Neural cell (in vitro differentiated cells): ENCODE measurements at regions not wholly inside any gene's neighbourhood (a gene's known extent, or its start where the extent isn't known, plus 50 kb on each side); places are given as distances from the start of the nearest gene placed in this dataset.

Experiments
- H2AFZ ChIP-seq: fragments of 200-600, 300-800 bp; sonication (generic), shearing (Covaris generic); 2 replicates; pipeline ENCODE4 v1.6.0; 2014; ENCODE audit warnings: low read depth, mild to moderate bottlenecking, antibody characterized with exemption, low read length, moderate library complexity
- H3F3A ChIP-seq: fragments of 200-600 bp; shearing (Covaris generic); 2 replicates; pipeline ENCODE4 v1.6.1; 2016; ENCODE audit warnings: mild to moderate bottlenecking, moderate library complexity, mixed read lengths, antibody characterized with exemption, low read length; ENCODE audit not compliant: insufficient read depth, poor library complexity, severe bottlenecking
- H3K27ac ChIP-seq: fragments of 200-600, 300-800 bp; sonication (generic), shearing (Covaris generic); 2 replicates; pipeline ENCODE4 v1.5.1; 2014; ENCODE audit warnings: mild to moderate bottlenecking, low read length, moderate library complexity
- H3K27me3 ChIP-seq: fragments of 300-800, 200-600 bp; sonication (generic), shearing (Covaris generic); 2 replicates; pipeline ENCODE4 v1.6.0; 2014; ENCODE audit warnings: mild to moderate bottlenecking, low read depth, low read length, moderate library complexity; ENCODE audit not compliant: insufficient read depth
- H3K36me3 ChIP-seq: fragments of 300-800, 200-600 bp; sonication (generic), shearing (Covaris generic); 2 replicates; pipeline ENCODE4 v1.5.1; 2014; ENCODE audit warnings: mild to moderate bottlenecking, antibody characterized with exemption, low read length, moderate library complexity; ENCODE audit not compliant: insufficient read depth
- H3K4me2 ChIP-seq: fragments of 300-800, 200-600 bp; sonication (generic), shearing (Covaris generic); 2 replicates; pipeline ENCODE4 v1.6.0; 2014; ENCODE audit warnings: mild to moderate bottlenecking, low read length
- H3K4me3 ChIP-seq: fragments of 300-800, 200-600 bp; sonication (generic), shearing (Covaris generic); 2 replicates; pipeline ENCODE4 v1.5.1; 2014; ENCODE audit warnings: mild to moderate bottlenecking, low read length, moderate library complexity
- H3K79me2 ChIP-seq: fragments of 200-600 bp; shearing (Covaris generic); replicated peaks from 2 replicates; pipeline ENCODE4 v1.6.0; 2014; ENCODE audit warnings: mild to moderate bottlenecking, low read length, moderate library complexity; ENCODE audit not compliant: insufficient read depth
- H3K9ac ChIP-seq: fragments of 300-800, 200-600 bp; sonication (generic), shearing (Covaris generic); 2 replicates; pipeline ENCODE4 v1.6.1; 2016; ENCODE audit warnings: mild to moderate bottlenecking, low read length, mixed read lengths
- H3K9me2 ChIP-seq: fragments of 200-600 bp; shearing (Covaris generic); 2 replicates; pipeline ENCODE4 v1.6.1; 2016; ENCODE audit warnings: mild to moderate bottlenecking, low read length, mixed read lengths; ENCODE audit not compliant: insufficient read depth
- H3K9me3 ChIP-seq: fragments of 200-600, 300-800 bp; sonication (generic), shearing (Covaris generic); 2 replicates; pipeline ENCODE4 v1.6.1; 2016; ENCODE audit warnings: mild to moderate bottlenecking, mixed run types, low read length, moderate library complexity, mixed read lengths
- H4K20me1 ChIP-seq: fragments of 200-600 bp; shearing (Covaris generic); 2 replicates; pipeline ENCODE4 v1.6.1; 2016; ENCODE audit warnings: mild to moderate bottlenecking, mixed run types; ENCODE audit not compliant: insufficient read depth
- CTCF ChIP-seq: fragments of 450-650 bp; IDR thresholded peaks from 2 replicates; pipeline ENCODE4 v1.5.1; 2014; ENCODE audit warnings: antibody characterized with exemption, mild to moderate bottlenecking, moderate library complexity; ENCODE audit not compliant: poor library complexity, severe bottlenecking
- EP300 ChIP-seq: fragments of 450-650 bp; conservative IDR thresholded peaks from 2 replicates; pipeline ENCODE4 v1.6.1; 2014; ENCODE audit warnings: antibody characterized with exemption, mild to moderate bottlenecking, moderate library complexity; ENCODE audit not compliant: poor library complexity, severe bottlenecking
- EZH2 ChIP-seq: fragments of 200-600, 300-800 bp; shearing (Covaris generic), sonication (generic); IDR thresholded peaks from 2 replicates; pipeline ENCODE4 v1.6.1; 2014; ENCODE audit warnings: antibody characterized with exemption, low read length, borderline replicate concordance, mild to moderate bottlenecking; ENCODE audit not compliant: insufficient read depth, poor library complexity, severe bottlenecking
- MXI1 ChIP-seq: fragments of 450-650 bp; conservative IDR thresholded peaks from 2 replicates; pipeline ENCODE4 v1.6.1; 2014; ENCODE audit warnings: antibody characterized with exemption, mild to moderate bottlenecking; ENCODE audit not compliant: poor library complexity, severe bottlenecking
- POLR2AphosphoS5 ChIP-seq: IDR thresholded peaks from 2 replicates; pipeline ENCODE4 v1.6.1; 2012
- RAD21 ChIP-seq: fragments of 450-650 bp; conservative IDR thresholded peaks from 2 replicates; pipeline ENCODE4 v1.6.1; 2014; ENCODE audit warnings: antibody characterized with exemption, mild to moderate bottlenecking, moderate library complexity
- SMC3 ChIP-seq: fragments of 450-650 bp; conservative IDR thresholded peaks from 2 replicates; pipeline ENCODE4 v1.6.1; 2014; ENCODE audit warnings: antibody characterized with exemption, mild to moderate bottlenecking, moderate library complexity; ENCODE audit not compliant: poor library complexity
- TAF1 ChIP-seq: IDR thresholded peaks from 2 replicates; pipeline ENCODE4 v1.6.1; 2012; ENCODE audit warnings: low read depth
- TF ChIP-seq, protein P1 (sequence below): IDR thresholded peaks from 2 replicates; pipeline ENCODE4 v1.6.1; 2012; ENCODE audit warnings: borderline replicate concordance

GRCh38 chr11:69869311-69869939 is 50.2 kb upstream of the FGF3 start:
- Histone ChIP-seq H3K79me2 (no peaks in the 10 kb centered on the region), H3K27ac (no peak overlapping the region), H3K9ac (no peak overlapping the region), H3K9me3 (no peaks in the 10 kb centered on the region), H3K9me2 (no peaks in the 10 kb centered on the region), H3F3A (no peaks in the 10 kb centered on the region), H3K4me3 (no peak overlapping the region), H4K20me1 (no peaks in the 10 kb centered on the region), H3K27me3 (no peaks in the 10 kb centered on the region), H2AFZ (no peak overlapping the region), H3K4me2 (no peak overlapping the region), H3K36me3 (no peaks in the 10 kb centered on the region)
- TF ChIP-seq, protein P1, sequence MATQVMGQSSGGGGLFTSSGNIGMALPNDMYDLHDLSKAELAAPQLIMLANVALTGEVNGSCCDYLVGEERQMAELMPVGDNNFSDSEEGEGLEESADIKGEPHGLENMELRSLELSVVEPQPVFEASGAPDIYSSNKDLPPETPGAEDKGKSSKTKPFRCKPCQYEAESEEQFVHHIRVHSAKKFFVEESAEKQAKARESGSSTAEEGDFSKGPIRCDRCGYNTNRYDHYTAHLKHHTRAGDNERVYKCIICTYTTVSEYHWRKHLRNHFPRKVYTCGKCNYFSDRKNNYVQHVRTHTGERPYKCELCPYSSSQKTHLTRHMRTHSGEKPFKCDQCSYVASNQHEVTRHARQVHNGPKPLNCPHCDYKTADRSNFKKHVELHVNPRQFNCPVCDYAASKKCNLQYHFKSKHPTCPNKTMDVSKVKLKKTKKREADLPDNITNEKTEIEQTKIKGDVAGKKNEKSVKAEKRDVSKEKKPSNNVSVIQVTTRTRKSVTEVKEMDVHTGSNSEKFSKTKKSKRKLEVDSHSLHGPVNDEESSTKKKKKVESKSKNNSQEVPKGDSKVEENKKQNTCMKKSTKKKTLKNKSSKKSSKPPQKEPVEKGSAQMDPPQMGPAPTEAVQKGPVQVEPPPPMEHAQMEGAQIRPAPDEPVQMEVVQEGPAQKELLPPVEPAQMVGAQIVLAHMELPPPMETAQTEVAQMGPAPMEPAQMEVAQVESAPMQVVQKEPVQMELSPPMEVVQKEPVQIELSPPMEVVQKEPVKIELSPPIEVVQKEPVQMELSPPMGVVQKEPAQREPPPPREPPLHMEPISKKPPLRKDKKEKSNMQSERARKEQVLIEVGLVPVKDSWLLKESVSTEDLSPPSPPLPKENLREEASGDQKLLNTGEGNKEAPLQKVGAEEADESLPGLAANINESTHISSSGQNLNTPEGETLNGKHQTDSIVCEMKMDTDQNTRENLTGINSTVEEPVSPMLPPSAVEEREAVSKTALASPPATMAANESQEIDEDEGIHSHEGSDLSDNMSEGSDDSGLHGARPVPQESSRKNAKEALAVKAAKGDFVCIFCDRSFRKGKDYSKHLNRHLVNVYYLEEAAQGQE, result no peak

- Histone ChIP-seq H3K4me3 (no peak overlapping the region), H3K36me3 (no peaks in the 10 kb centered on the region), H3F3A (no peaks in the 10 kb centered on the region), H3K27me3 (no peaks in the 10 kb centered on the region), H3K9me2 (no peaks in the 10 kb centered on the region), H3K9me3 (no peaks in the 10 kb centered on the region), H3K27ac (no peak overlapping the region), H3K79me2 (no peaks in the 10 kb centered on the region), H3K4me2 (no peak overlapping the region), H2AFZ (no peak overlapping the region), H4K20me1 (no peaks in the 10 kb centered on the region), H3K9ac (no peak overlapping the region)
- TF ChIP-seq MXI1 (no peak), EZH2 (no peak), CTCF (no peak), POLR2AphosphoS5 (no peak), EP300 (no peak), SMC3 (no peak), RAD21 (no peak), TAF1 (no peak)
- TF ChIP-seq, protein P1, result no peak
Observed at GRCh38 chr11:69870766-69871165, 51.5 kb upstream of the FGF3 start.
